K562 (cell line): ENCODE measurements at regions not wholly inside any gene's neighbourhood (a gene's known extent, or its start where the extent isn't known, plus 50 kb on each side); places are given as distances from the start of the nearest gene placed in this dataset.
A peak's percentile ranks its signal among the peaks of the same experiment; 100 is the strongest.

Experiments used
- ATAC-seq: fragments of 200-7000 bp; cut with Tn5 transposase; 3 replicates; pipeline ENCODE4 v1.9.1; 2020; ENCODE audit warnings: moderate library complexity
- BruUV-seq: library from RNA; stranded (reverse); fragments of 400-500 nt; replicated peaks from 2 replicates; lab custom pipeline; 2021; lab: Mats Ljungman, UMichigan
- CTCF ChIA-PET: fragments of 300-600 bp; formaldehyde crosslinking; extraction: SDS; loops from one replicate; lab custom pipeline; 2021; ENCODE audit warnings: low intra/inter-chr PET ratio; lab: Yijun Ruan, JAX
- POLR2A ChIA-PET: fragments of 300-600, 350-650 bp; sonication (Branson Sonifier 250); formaldehyde crosslinking; extraction: SDS; loops from one replicate; lab custom pipeline; 2021; ENCODE audit warnings: antibody characterized with exemption, inconsistent platforms; lab: Yijun Ruan, JAX
- DNase-seq, 4 experiments: peaks; one replicate each; pipeline versions ENCODE4 v3.0.0 to v3.0.0-alpha.2; 2011 to 2018; ENCODE audit warnings: low spot score in 3 of 4, mixed read lengths in 3 of 4; ENCODE audit errors: extremely low read depth in 1 of 4
- FAIRE-seq: peaks from 2 replicates; lab custom pipeline; 2011; peaks lifted over from hg19 to GRCh38; lab: Jason Lieb, UNC
- H2AFZ ChIP-seq: 2 replicates; pipeline ENCODE4 v1.6.0; 2011; ENCODE audit warnings: low read depth, low read length, control low read depth, inconsistent platforms
- H3K27ac ChIP-seq: fragments of 200-600 bp; 3 replicates; pipeline ENCODE4 v1.8.0; 2011; ENCODE audit warnings: low read depth, mild to moderate bottlenecking, control low read depth, inconsistent platforms, low read length, moderate library complexity, mixed read lengths; ENCODE audit errors: extremely low read depth
- H3K27me3 ChIP-seq, 2 experiments: fragments of 300-600 bp in 1 of 2; 2 replicates in 1 of 2; 3 replicates in 1 of 2; pipeline versions ENCODE4 v1.6.0 to v1.8.0; 2011; ENCODE audit warnings: inconsistent platforms in 2 of 2, low read length in 2 of 2, mild to moderate bottlenecking in 1 of 2, mixed read lengths in 1 of 2, moderate library complexity in 1 of 2; ENCODE audit not compliant: control insufficient read depth in 2 of 2, insufficient read depth in 2 of 2
- H3K36me3 ChIP-seq: fragments of 300-600 bp; 3 replicates; pipeline ENCODE4 v1.8.0; 2011; ENCODE audit warnings: mild to moderate bottlenecking, low read length, inconsistent platforms; ENCODE audit not compliant: control insufficient read depth, insufficient read depth
- H3K4me1 ChIP-seq, 2 experiments: fragments of 200-600 bp in 1 of 2; replicated peaks in 1 of 2; 2 replicates in 1 of 2; 3 replicates in 1 of 2; pipeline versions ENCODE4 v1.5.1 to v1.8.0; 2011; ENCODE audit warnings: inconsistent platforms in 2 of 2, low read length in 2 of 2, mild to moderate bottlenecking in 1 of 2, mixed read lengths in 1 of 2, moderate library complexity in 1 of 2; ENCODE audit not compliant: control insufficient read depth in 2 of 2, insufficient read depth in 2 of 2
- H3K4me2 ChIP-seq: 2 replicates; pipeline ENCODE4 v1.6.1; 2011; ENCODE audit warnings: low read length, control low read depth, inconsistent platforms, mixed read lengths; ENCODE audit not compliant: insufficient read depth
- H3K4me3 ChIP-seq: fragments of 200-600 bp; sonication (generic), shearing (Covaris generic); 2 replicates; pipeline ENCODE4 v1.5.1; 2016; ENCODE audit warnings: control low read depth, inconsistent platforms
- H3K79me2 ChIP-seq: fragments of 200-600 bp; 3 replicates; pipeline ENCODE4 v1.8.0; 2011; ENCODE audit warnings: low read length, inconsistent platforms; ENCODE audit not compliant: control insufficient read depth, insufficient read depth
- H3K9ac ChIP-seq, 2 experiments: 2 replicates each; pipeline versions ENCODE4 v1.6.0 to v1.6.1; 2011; ENCODE audit warnings: low read depth in 2 of 2, low read length in 2 of 2, control low read depth in 1 of 2, inconsistent platforms in 1 of 2, mild to moderate bottlenecking in 1 of 2, mixed read lengths in 1 of 2; ENCODE audit not compliant: insufficient read depth in 1 of 2
- H3K9me1 ChIP-seq: one replicate; pipeline ENCODE4 v1.6.0; 2011; ENCODE audit warnings: inconsistent platforms, mild to moderate bottlenecking, low read length, moderate library complexity; ENCODE audit not compliant: control insufficient read depth, insufficient read depth
- H3K9me3 ChIP-seq: replicated peaks from 2 replicates; pipeline ENCODE4 v1.5.1; 2011; ENCODE audit warnings: low read depth, low read length, inconsistent platforms; ENCODE audit not compliant: control insufficient read depth, insufficient read depth
- H4K20me1 ChIP-seq: replicated peaks from 2 replicates; pipeline ENCODE4 v1.6.1; 2011; ENCODE audit warnings: low read length, inconsistent platforms, mixed read lengths; ENCODE audit not compliant: control insufficient read depth, insufficient read depth
- ARID1B ChIP-seq: fragments of 450-650 bp; IDR thresholded peaks from 2 replicates; pipeline ENCODE4 v1.6.1; 2016; ENCODE audit warnings: antibody characterized with exemption, mild to moderate bottlenecking, inconsistent platforms
- CEBPB ChIP-seq: fragments of 450-650 bp; IDR thresholded peaks from 2 replicates; pipeline ENCODE4 v1.6.1; 2016; ENCODE audit warnings: missing genetic modification characterization, missing compliant biosample characterization
- CEBPG ChIP-seq, 3 experiments: fragments of 200-800 bp in 1 of 3; sonication (Bioruptor generic) in 1 of 3; sonication (generic) in 1 of 3; formaldehyde crosslinking in 1 of 3; IDR thresholded peaks in 2 of 3; conservative IDR thresholded peaks in 1 of 3; 2 replicates each; pipeline versions ENCODE4 v1.6.1 to v1.8.0; 2016 to 2022; ENCODE audit warnings: missing compliant biosample characterization in 2 of 3, missing genetic modification characterization in 2 of 3, mild to moderate bottlenecking in 1 of 3, missing genetic modification reagents in 1 of 3
- ETV1 ChIP-seq: fragments of 450-650 bp; conservative IDR thresholded peaks from 2 replicates; pipeline ENCODE4 v1.6.1; 2016; ENCODE audit warnings: missing genetic modification characterization, control low read depth, low read depth, missing compliant biosample characterization
- IRF9 ChIP-seq: fragments of 450-650 bp; IDR thresholded peaks from 2 replicates; pipeline ENCODE4 v1.6.1; 2016; ENCODE audit warnings: missing biosample characterization, missing genetic modification characterization
- NFIC ChIP-seq: fragments of 450-650 bp; IDR thresholded peaks from 2 replicates; pipeline ENCODE4 v1.6.1; 2017; ENCODE audit warnings: mild to moderate bottlenecking, inconsistent platforms
- PREB ChIP-seq: sonication (generic); formaldehyde crosslinking; IDR thresholded peaks from 2 replicates; pipeline ENCODE4 v1.8.1; 2023; ENCODE audit warnings: mild to moderate bottlenecking, missing genetic modification reagents
- SPI1 ChIP-seq: IDR thresholded peaks from 2 replicates; pipeline ENCODE4 v1.6.1; 2011; ENCODE audit warnings: low read depth, low read length, control low read depth, borderline replicate concordance
- TFE3 ChIP-seq: fragments of 450-650 bp; formaldehyde crosslinking; IDR thresholded peaks from 2 replicates; pipeline ENCODE4 v1.4.0; 2020; ENCODE audit warnings: mild to moderate bottlenecking, mixed read lengths
- ZBTB33 ChIP-seq: sonication (generic); formaldehyde crosslinking; IDR thresholded peaks from 2 replicates; pipeline ENCODE4 v1.8.1; 2023; ENCODE audit warnings: mild to moderate bottlenecking, missing genetic modification reagents
- ZC3H11A ChIP-seq: IDR thresholded peaks from 2 replicates; pipeline ENCODE4 v1.6.1; 2012; ENCODE audit warnings: low read depth, low read length, improper control_type of control experiment
- ZFP36 ChIP-seq: fragments of 150-350 bp; IDR thresholded peaks from 2 replicates; pipeline ENCODE4 v1.6.1; 2018; ENCODE audit warnings: low read length, low read depth; ENCODE audit not compliant: partially characterized antibody
- ZNF23 ChIP-seq: fragments of 250-450 bp; sonication (Bioruptor Pico); IDR thresholded peaks from 2 replicates; pipeline ENCODE4 v1.4.0; 2020; ENCODE audit warnings: mild to moderate bottlenecking
- ZNF444 ChIP-seq: fragments of 250-450 bp; sonication (Bioruptor Pico); IDR thresholded peaks from 2 replicates; pipeline ENCODE4 v1.4.0; 2020; ENCODE audit warnings: mild to moderate bottlenecking, moderate library complexity
- whole genome bisulfite sequencing: fragments of 100-300 bp; shearing (Covaris generic); methylation state at CpG from one replicate; pipeline ENCODE4 v1.1.6; 2016; ENCODE audit warnings: low coverage, mixed read lengths; ENCODE audit not compliant: insufficient coverage; ENCODE audit errors: missing lambda C conversion rate; 5-methylcytosine and 5-hydroxymethylcytosine counted together
- in situ Hi-C: fragments of 300-500 bp; cut with MboI; formaldehyde crosslinking; loops from 4 replicates; pipeline ENCODE4 v1.15.0; 2018; ENCODE audit warnings: inconsistent platforms, mixed read lengths
- intact Hi-C: fragments of 100-400 bp; cut with micrococcal nuclease; formaldehyde crosslinking; loops from 2 replicates; pipeline ENCODE4 v1.14.2; 2022

- TF ChIP-seq IRF9 (tag): no peak
- TF ChIP-seq ZNF23 (CRISPR knock-in tag): no peak
- TF ChIP-seq PREB: no peak
- TF ChIP-seq NFIC: peak; percentile 90
Measured at GRCh38 chr9:107784235-107784958, 294.8 kb upstream of the KLF4 start (continued).

GRCh38 chr9:107782789-107783188 is 293.2 kb upstream of the KLF4 start:
- H3K4me2 ChIP-seq: no peak overlapping the region
- no peak overlapping the region for H3K9ac ChIP-seq
- no peaks in the 10 kb centered on the region for H3K27me3 ChIP-seq
- ATAC-seq (no peak), FAIRE-seq (peak; percentile 48), DNase-seq (peak in 1 of 4 experiments; percentile 29)
- TF ChIP-seq ARID1B (0 out of 2 replicates have a peak, but pooled peaks have one; percentile 16), ZNF23 (CRISPR knock-in tag) (no peak), ZBTB33 (no peak), ZC3H11A (no peak), ETV1 (no peak), CEBPG (CRISPR knock-in tag; IDR thresholded peaks at IDR 0.05) (no peak), CEBPG (tag; conservative IDR thresholded peaks at IDR 0.05 in 1 of 2, IDR thresholded peaks at IDR 0.05 in 1 of 2) (peak; percentile 12 to 38; a peak in 1 of 4 replicates), CEBPB (peak; percentile 55; the same call in 1 of the 2 replicates), ZNF444 (CRISPR knock-in tag) (no peak), TFE3 (CRISPR knock-in tag) (no peak), ZFP36 (peak; percentile 8), SPI1 (peak; percentile 75; the same call in 1 of the 2 replicates)
- no peaks in the 10 kb centered on the region for H3K79me2 ChIP-seq
- H3K4me1 ChIP-seq: peaks cover 17 to 34% of the 10 kb centered on the region in 2 experiments
- no peaks in the 10 kb centered on the region for H3K9me3 ChIP-seq
- intact Hi-C loops: loop anchor here (10.0 kb wide), 1 partner anchor 312 kb away; no protein-coding TSS in a partner anchor
- H3K4me3 ChIP-seq: no peak overlapping the region
- no peaks in the 10 kb centered on the region for H3K36me3 ChIP-seq
- ChIA-PET POLR2A (interaction anchor here (1.2 kb wide), 1 partner anchor 31 kb away, joined by 3 read pairs; no protein-coding TSS in a partner anchor), CTCF (no interaction called here)
- no peaks in the 10 kb centered on the region for H3K9me1 ChIP-seq
- no peak overlapping the region for H3K27ac ChIP-seq
- in situ Hi-C loops: no loop called here
- peak overlapping the region; percentile 53 for H2AFZ ChIP-seq
- 59% methylated on average over 4 of the region's 4 CpGs for WGBS
- H4K20me1 ChIP-seq: no peaks in the 10 kb centered on the region
- no TSS peak for BruUV-seq
